ENCODE measurements at regions not wholly inside any gene's neighbourhood (a gene's known extent, or its start where the extent isn't known, plus 50 kb on each side); places are given as distances from the start of the nearest gene placed in this dataset.

DNA sequence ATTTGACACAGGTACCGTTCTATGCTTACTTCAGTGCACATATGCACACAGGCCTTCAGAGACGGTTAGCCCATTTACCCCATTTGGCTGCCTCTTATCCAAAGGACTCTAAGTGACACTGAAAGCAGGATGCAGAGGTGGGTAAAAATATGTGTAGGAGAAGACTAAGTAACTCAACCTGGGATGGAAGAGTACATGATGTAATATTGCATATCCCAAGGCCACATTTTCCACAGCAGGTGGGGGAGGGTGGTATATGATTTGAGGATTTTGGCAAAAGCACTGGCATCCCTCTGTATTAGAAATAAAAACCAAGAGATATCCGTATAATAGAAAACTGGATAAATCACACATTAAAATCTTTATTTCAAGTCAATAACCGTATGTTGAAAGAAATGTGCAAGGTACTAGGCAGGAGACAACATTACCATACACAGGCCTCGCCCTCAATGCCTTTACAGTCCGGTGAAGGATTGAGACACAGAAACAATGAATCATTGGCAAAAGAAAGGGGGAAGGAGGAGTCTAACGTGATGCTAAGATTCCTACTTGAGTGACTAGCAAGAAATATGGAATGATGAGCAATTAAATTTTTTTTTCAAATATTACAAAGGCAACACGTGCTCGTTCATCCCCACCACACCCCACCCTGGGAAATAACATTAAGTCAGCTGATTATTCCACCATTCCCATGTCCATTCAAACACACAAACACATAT, 161.0 kb upstream of the RASGEF1B start:
- no peak for DNase-seq
- Histone ChIP-seq H3K27ac (no peak overlapping the region), H3K9me3 (replicated peaks) (no peaks in the 10 kb centered on the region), H3K36me3 (no peaks in the 10 kb centered on the region), H3K4me1 (peaks cover 10% of the 10 kb centered on the region; the same call in 1 of the 2 replicates), H3K4me3 (no peak overlapping the region), H3K27me3 (no peaks in the 10 kb centered on the region)

GRCh38 chr4:81631958-81632441, 160.3 kb upstream of the RASGEF1B start:
- Histone ChIP-seq H3K36me3 (no peaks in the 10 kb centered on the region), H3K4me1 (peaks cover 10% of the 10 kb centered on the region; the same call in 1 of the 2 replicates), H3K4me3 (no peak overlapping the region), H3K27me3 (no peaks in the 10 kb centered on the region), H3K27ac (no peak overlapping the region), H3K9me3 (replicated peaks) (no peaks in the 10 kb centered on the region)
- DNase-seq, result peak; percentile 20 to 46

DNA sequence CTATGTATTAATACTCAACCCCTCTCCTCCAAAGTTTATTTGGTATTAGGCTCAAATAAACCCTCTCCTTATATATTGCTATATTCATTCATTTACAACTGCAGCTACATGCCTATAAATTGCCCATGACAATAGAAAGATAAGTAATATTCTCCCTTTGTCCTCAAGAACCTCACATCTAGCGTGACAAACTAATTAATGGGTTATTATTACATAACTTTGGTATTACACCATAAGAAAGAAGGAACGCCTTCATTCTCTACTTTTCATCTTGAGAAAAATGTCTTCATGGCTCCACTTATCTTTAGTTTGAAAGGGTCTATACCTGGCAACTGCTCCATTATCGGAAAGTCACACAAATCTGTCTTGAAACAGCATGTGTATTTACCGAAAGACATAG, 157.7 kb upstream of the RASGEF1B start:
- DNase-seq, result no peak
- H3K27me3 ChIP-seq, result no peaks in the 10 kb centered on the region
- no peak overlapping the region for H3K4me3 ChIP-seq
- H3K4me1 ChIP-seq, result peaks cover 10% of the 10 kb centered on the region; the same call in 1 of the 2 replicates
- H3K9me3 ChIP-seq (replicated peaks), result no peaks in the 10 kb centered on the region
- no peaks in the 10 kb centered on the region for H3K36me3 ChIP-seq
- no peak overlapping the region for H3K27ac ChIP-seq

- Histone ChIP-seq H3K9me3 (replicated peaks) (no peaks in the 10 kb centered on the region), H3K4me3 (no peak overlapping the region)
These were observed 156.8 kb upstream of the RASGEF1B start for GRCh38 chr4:81628489-81628888.

DNA sequence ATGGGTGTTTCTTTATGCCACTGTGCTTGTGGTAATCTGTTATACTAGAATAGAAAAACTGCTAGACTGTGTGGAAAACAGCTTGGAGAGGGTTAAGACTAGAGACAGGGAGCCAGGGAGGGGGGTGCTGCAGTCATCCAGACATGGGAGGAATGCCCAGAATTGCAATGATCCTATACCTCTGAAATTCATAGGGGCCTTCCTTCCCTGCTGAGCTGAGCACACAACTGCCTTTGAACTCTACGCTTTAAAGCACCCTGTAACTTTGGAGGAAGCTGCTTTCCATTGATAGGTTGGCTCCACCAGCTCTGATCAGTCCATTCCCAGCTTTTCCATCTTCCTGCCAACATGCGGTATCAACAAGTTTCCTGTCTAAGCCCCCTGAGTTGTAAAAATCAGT, 155.9 kb upstream of the RASGEF1B start:
- no peaks in the 10 kb centered on the region for H3K9me3 ChIP-seq (replicated peaks)
- DNase-seq, result no peak
- H3K4me1 ChIP-seq, result peaks cover 10% of the 10 kb centered on the region; the same call in 1 of the 2 replicates
- H3K4me3 ChIP-seq, result no peak overlapping the region
- no peak overlapping the region for H3K27ac ChIP-seq
- H3K36me3 ChIP-seq, result no peaks in the 10 kb centered on the region
- H3K27me3 ChIP-seq, result no peaks in the 10 kb centered on the region

More at GRCh38 chr4:81628489-81628888, 156.8 kb upstream of the RASGEF1B start:
- no peaks in the 10 kb centered on the region for H3K36me3 ChIP-seq
- no peaks in the 10 kb centered on the region for H3K27me3 ChIP-seq
- no peak overlapping the region for H3K27ac ChIP-seq
- peaks cover 10% of the 10 kb centered on the region; the same call in 1 of the 2 replicates for H3K4me1 ChIP-seq
- DNase-seq, result no peak

DNA sequence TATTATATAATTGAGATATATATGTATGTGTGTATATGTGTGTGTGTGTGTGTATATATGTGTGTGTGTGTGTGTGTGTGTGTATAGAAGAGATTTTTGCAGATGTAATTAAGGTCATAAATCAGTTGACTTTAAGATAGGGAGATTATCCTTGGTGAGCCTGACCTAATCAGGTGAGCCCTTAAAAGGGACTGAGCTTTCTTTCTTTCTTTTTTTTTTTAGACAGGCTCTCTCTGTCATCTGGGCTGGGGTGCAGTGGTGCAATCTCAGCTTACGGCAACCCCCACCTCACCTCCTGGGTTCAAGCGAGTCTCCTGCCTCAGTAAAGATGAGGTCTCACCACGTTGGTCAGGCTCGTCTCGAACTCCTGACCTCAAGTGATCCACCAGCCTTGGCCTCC, 155.1 kb upstream of the RASGEF1B start:
- Histone ChIP-seq H3K36me3 (no peaks in the 10 kb centered on the region), H3K27ac (no peak overlapping the region), H3K9me3 (replicated peaks) (no peaks in the 10 kb centered on the region), H3K27me3 (no peaks in the 10 kb centered on the region), H3K4me3 (no peak overlapping the region), H3K4me1 (peaks cover 4% of the 10 kb centered on the region; the same call in 1 of the 2 replicates)
- DNase-seq, result no peak

DNA sequence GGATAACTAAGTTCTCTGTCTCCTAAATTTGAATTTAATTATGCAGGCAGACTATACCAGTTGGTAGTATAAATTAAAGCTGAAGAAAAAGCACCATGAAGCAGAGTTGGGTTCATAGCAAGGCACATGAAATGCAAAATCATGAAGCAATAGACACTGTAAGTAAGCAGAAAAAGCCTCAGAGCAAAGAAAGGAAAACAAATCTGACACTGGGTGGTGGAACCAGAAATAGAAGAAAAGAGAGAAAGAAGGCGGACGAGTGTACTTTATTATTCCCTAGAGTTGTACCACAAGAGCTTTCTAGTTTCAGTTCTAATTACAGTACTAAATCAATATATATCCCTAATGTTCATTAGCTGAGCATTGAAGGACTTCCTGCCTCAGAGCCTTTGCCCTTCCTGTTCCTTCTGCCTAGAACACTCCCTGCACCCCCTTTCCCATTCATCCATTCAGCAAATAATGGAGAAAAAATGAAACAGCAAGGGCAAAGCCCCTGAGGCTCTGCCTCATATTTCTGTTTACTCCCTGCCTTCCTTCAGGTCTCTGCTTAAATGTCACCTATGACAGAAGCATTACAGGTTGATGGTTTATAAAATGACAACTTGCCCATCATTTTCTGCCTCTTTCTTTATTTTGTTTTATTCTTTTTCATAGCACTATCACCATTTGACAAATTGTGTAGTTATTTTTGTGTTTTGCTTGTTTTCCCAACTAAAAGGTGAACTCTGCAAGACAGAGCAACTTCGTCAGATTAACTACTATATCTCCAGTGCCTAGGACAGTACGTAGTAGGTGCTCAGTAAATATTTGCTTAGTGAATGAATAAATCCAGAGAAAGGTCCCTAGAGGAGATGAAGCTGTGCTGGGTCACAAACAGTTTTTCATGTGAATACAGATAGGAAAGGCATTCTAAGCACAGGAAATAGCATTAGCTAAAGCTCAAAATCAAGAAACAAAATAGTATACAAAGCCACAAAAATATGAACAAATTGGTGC, 154.0 kb upstream of the RASGEF1B start:
- no peaks in the 10 kb centered on the region for H3K27me3 ChIP-seq

GRCh38 chr4:81623434-81623833, 151.7 kb upstream of the RASGEF1B start:
- Histone ChIP-seq H3K4me3 (no peak overlapping the region), H3K27me3 (no peaks in the 10 kb centered on the region), H3K27ac (no peak overlapping the region), H3K9me3 (replicated peaks) (no peaks in the 10 kb centered on the region), H3K4me1 (no peaks in the 10 kb centered on the region), H3K36me3 (no peaks in the 10 kb centered on the region)
- no peak for DNase-seq

More for the DNA sequence above, 154.0 kb upstream of the RASGEF1B start:
- Histone ChIP-seq H3K4me3 (no peak overlapping the region), H3K4me1 (no peaks in the 10 kb centered on the region), H3K36me3 (no peaks in the 10 kb centered on the region), H3K27ac (no peak overlapping the region), H3K9me3 (replicated peaks) (no peaks in the 10 kb centered on the region)
- no peak for DNase-seq

- Histone ChIP-seq H3K27ac (no peak overlapping the region), H3K9me3 (replicated peaks) (no peaks in the 10 kb centered on the region), H3K27me3 (no peaks in the 10 kb centered on the region), H3K4me3 (no peak overlapping the region), H3K36me3 (no peaks in the 10 kb centered on the region), H3K4me1 (no peaks in the 10 kb centered on the region)
- no peak for DNase-seq
These were observed 150.9 kb upstream of the RASGEF1B start for GRCh38 chr4:81622474-81623184.

- Histone ChIP-seq H3K4me3 (no peak overlapping the region), H3K27me3 (no peaks in the 10 kb centered on the region), H3K4me1 (no peaks in the 10 kb centered on the region), H3K36me3 (no peaks in the 10 kb centered on the region), H3K27ac (no peak overlapping the region), H3K9me3 (replicated peaks) (no peaks in the 10 kb centered on the region)
- DNase-seq, result no peak
These were observed 150.3 kb upstream of the RASGEF1B start for GRCh38 chr4:81622028-81622427.

GRCh38 chr4:81621490-81621889, 149.8 kb upstream of the RASGEF1B start:
- H3K27me3 ChIP-seq, result no peaks in the 10 kb centered on the region
- no peak for DNase-seq
- no peaks in the 10 kb centered on the region for H3K9me3 ChIP-seq (replicated peaks)
- no peak overlapping the region for H3K4me3 ChIP-seq
- H3K4me1 ChIP-seq, result no peaks in the 10 kb centered on the region
- no peak overlapping the region for H3K27ac ChIP-seq
- no peaks in the 10 kb centered on the region for H3K36me3 ChIP-seq

- H3K36me3 ChIP-seq, result no peaks in the 10 kb centered on the region
- H3K27ac ChIP-seq, result no peak overlapping the region
- H3K4me3 ChIP-seq, result no peak overlapping the region
- no peaks in the 10 kb centered on the region for H3K4me1 ChIP-seq
- H3K27me3 ChIP-seq, result no peaks in the 10 kb centered on the region; the same call in 1 of the 2 replicates
- DNase-seq, result no peak
- no peaks in the 10 kb centered on the region for H3K9me3 ChIP-seq (replicated peaks)
These were observed 148.7 kb upstream of the RASGEF1B start for GRCh38 chr4:81620442-81620841.

- H3K4me1 ChIP-seq, result no peaks in the 10 kb centered on the region
- H3K27ac ChIP-seq, result no peak overlapping the region
- H3K4me3 ChIP-seq, result no peak overlapping the region
- DNase-seq, result no peak
- no peaks in the 10 kb centered on the region for H3K36me3 ChIP-seq
- no peaks in the 10 kb centered on the region; the same call in 1 of the 2 replicates for H3K27me3 ChIP-seq
- H3K9me3 ChIP-seq (replicated peaks), result no peaks in the 10 kb centered on the region
These were observed 145.8 kb upstream of the RASGEF1B start for GRCh38 chr4:81617545-81617944.

- Histone ChIP-seq H3K27me3 (no peaks in the 10 kb centered on the region; the same call in 1 of the 2 replicates), H3K36me3 (no peaks in the 10 kb centered on the region)
These were observed 139.5 kb upstream of the RASGEF1B start for GRCh38 chr4:81611221-81611620.

More at GRCh38 chr4:81611221-81611620, 139.5 kb upstream of the RASGEF1B start:
- no peak overlapping the region for H3K4me3 ChIP-seq
- H3K27ac ChIP-seq, result no peak overlapping the region
- H3K4me1 ChIP-seq, result no peaks in the 10 kb centered on the region
- no peak for DNase-seq
- H3K9me3 ChIP-seq (replicated peaks), result no peaks in the 10 kb centered on the region
